ENCODE measurements at regions not wholly inside any gene's neighbourhood (a gene's known extent, or its start where the extent isn't known, plus 50 kb on each side); places are given as distances from the start of the nearest gene placed in this dataset.

DNA sequence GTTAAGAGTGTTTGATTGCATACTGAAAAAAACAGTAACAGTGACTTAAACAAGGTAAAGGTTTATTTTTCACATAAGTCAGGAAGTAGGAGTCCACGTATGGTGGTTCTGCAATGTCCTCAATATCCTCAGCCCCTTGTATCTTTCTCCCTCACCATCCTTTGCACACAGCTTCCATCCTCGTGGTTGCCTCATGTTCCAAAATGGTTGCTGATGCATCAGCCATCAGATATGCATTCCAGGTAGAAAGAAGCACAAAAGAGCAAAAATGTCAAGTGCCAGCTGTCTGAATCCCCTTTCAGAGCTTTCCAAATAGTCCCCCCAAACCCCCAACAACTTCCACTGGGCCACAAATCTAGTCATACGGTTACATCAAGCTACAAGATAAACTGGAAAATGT is 138.1 kb downstream of the SYF2 start:
- TF ChIP-seq TAF1 (IDR thresholded peaks at IDR 0.05; ENCODE audit: borderline replicate concordance, low read depth, low read length) (no peak), POLR2AphosphoS5 (IDR thresholded peaks at IDR 0.05; ENCODE audit: low read depth, low read length) (no peak), POLR2A (IDR thresholded peaks at IDR 0.05; ENCODE audit: low read depth, low read length) (no peak)

All from GM12892 (cell line).